Gastroesophageal sphincter (tissue), 3 donors: ENCODE measurements at regions not wholly inside any gene's neighbourhood (a gene's known extent, or its start where the extent isn't known, plus 50 kb on each side); places are given as distances from the start of the nearest gene placed in this dataset.

ENCODE experiments used
- CTCF ChIP-seq, 4 experiments: fragments of 200-600 bp in 2 of 4; fragments of 450-650 bp in 2 of 4; sonication (generic) in 1 of 4; IDR thresholded peaks; one replicate each; pipeline ENCODE4 v1.5.1; 2017 to 2019; ENCODE audit warnings: antibody characterized with exemption in 4 of 4, mild to moderate bottlenecking in 2 of 4, moderate library complexity in 2 of 4
- EP300 ChIP-seq: sonication (generic); formaldehyde crosslinking; IDR thresholded peaks from one replicate; pipeline ENCODE4 v1.6.1; 2017; ENCODE audit warnings: antibody characterized with exemption, mild to moderate bottlenecking
- POLR2A ChIP-seq, 2 donors: fragments of 450-650 bp; IDR thresholded peaks; one replicate each; pipeline ENCODE4 v1.6.1; 2017; ENCODE audit warnings: antibody characterized with exemption in 2 of 2, mild to moderate bottlenecking in 2 of 2, moderate library complexity in 1 of 2

DNA sequence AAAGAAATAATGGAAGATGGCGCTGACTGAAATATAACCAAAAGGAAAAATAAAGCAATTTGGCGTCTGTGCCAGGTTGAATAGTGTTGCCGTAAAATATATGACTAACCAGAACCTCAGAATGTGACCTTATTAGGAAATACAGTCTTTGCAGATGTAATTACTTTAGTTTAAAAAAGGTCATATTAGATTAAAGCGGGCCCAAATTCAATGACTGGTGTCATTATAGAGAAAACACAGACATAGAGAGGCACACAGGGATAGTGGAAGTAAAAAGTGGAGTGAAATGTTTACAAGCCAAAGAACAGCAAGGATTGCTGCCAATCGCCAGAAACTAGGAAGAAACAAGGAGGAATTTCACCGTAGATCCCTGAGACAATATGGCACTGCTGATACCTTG is 521.2 kb downstream of the FRK start:
- no peak for TF ChIP-seq EP300
- no peak for TF ChIP-seq POLR2A (IDR thresholded peaks at IDR 0.05)
- no peak for TF ChIP-seq CTCF (IDR thresholded peaks at IDR 0.05)
